ENCODE measurements at regions not wholly inside any gene's neighbourhood (a gene's known extent, or its start where the extent isn't known, plus 50 kb on each side); places are given as distances from the start of the nearest gene placed in this dataset.

- TF ChIP-seq CTCF (IDR thresholded peaks at IDR 0.05; ENCODE audit: control extremely low read depth in 1 of 3, insufficient read depth in 1 of 3, low read depth in 1 of 3, low read length in 3 of 3) (no peak), EZH2 (IDR thresholded peaks at IDR 0.05; ENCODE audit: low read depth, low read length, severe bottlenecking) (no peak), CBX8 (IDR thresholded peaks at IDR 0.05; ENCODE audit: borderline replicate concordance, low read depth, low read length) (no peak), CBX5 (IDR thresholded peaks at IDR 0.05; ENCODE audit: low read depth, low read length) (no peak)
These were observed 134.2 kb downstream of the DSC3 start (continued) for GRCh38 chr18:30908381-30908780.
